ENCODE measurements at regions not wholly inside any gene's neighbourhood (a gene's known extent, or its start where the extent isn't known, plus 50 kb on each side); places are given as distances from the start of the nearest gene placed in this dataset.
"Not testable (repeated sequence)": the region's sequence is repeated elsewhere in the genome, so short reads cannot be mapped to it uniquely, and the experiment has no call there.

DNA sequence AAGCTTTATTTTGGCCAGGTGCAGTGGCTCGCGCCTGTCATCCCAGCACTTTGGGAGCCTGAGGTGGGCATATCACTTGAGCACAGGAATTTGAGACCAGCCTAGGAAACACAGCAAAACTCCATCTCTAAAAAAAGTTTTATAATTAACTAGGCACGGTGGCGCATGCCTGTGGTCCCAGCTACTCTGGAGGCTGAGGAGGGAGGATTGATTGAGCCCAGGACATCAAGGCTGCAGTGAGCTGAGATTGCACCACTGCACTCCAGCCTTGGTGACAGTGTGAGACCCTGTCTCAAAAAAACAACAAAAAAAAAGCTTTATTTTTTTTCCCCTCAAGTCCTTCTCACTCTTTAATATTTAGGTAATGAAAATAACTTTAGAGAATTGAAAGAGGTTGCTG lies 100.8 kb upstream of the CMC1 start:
- POLR2A ChIA-PET, result no interaction called here
- no peak overlapping the region for H3K4me3 Mint-ChIP-seq
- no peaks in the 10 kb centered on the region for H3K36me3 Mint-ChIP-seq (ENCODE audit: low read depth)

DNA sequence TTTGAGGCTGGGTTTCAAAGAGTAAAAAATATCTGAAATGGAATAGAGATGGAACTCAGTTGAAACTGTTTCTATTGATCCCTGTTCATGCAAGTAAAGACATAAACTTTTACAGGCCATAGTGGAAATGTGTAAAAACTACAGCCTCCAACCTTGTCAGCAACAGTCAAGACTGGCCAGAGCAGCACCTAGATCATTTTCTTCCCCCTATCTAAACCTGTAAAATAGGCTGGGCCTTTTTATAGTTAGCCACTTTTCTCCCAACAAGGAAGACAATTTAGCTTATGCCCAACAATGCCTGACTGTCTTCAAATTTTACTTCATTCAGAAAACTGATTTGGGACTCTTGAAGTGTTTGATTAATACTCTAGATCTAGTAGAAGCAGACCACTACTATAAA lies 91.5 kb upstream of the CMC1 start:
- ChIA-PET CTCF (no interaction called here), POLR2A (no interaction called here)
- H3K27me3 Mint-ChIP-seq, result no peaks in the 10 kb centered on the region
- DNase-seq, result no peak
- H3K4me3 Mint-ChIP-seq, result no peak overlapping the region
- H3K27ac Mint-ChIP-seq, result no peak overlapping the region
- no peaks in the 10 kb centered on the region for H3K9me3 Mint-ChIP-seq
- H3K4me1 Mint-ChIP-seq, result peaks cover 2% of the 10 kb centered on the region
- H3K36me3 Mint-ChIP-seq (ENCODE audit: low read depth), result no peaks in the 10 kb centered on the region

More for the DNA sequence above, 100.8 kb upstream of the CMC1 start:
- CTCF ChIA-PET, result no interaction called here
- Mint-ChIP-seq H3K4me1 (no peaks in the 10 kb centered on the region), H3K9me3 (no peaks in the 10 kb centered on the region), H3K27me3 (no peaks in the 10 kb centered on the region), H3K27ac (no peak overlapping the region)
- DNase-seq, result no peak

DNA sequence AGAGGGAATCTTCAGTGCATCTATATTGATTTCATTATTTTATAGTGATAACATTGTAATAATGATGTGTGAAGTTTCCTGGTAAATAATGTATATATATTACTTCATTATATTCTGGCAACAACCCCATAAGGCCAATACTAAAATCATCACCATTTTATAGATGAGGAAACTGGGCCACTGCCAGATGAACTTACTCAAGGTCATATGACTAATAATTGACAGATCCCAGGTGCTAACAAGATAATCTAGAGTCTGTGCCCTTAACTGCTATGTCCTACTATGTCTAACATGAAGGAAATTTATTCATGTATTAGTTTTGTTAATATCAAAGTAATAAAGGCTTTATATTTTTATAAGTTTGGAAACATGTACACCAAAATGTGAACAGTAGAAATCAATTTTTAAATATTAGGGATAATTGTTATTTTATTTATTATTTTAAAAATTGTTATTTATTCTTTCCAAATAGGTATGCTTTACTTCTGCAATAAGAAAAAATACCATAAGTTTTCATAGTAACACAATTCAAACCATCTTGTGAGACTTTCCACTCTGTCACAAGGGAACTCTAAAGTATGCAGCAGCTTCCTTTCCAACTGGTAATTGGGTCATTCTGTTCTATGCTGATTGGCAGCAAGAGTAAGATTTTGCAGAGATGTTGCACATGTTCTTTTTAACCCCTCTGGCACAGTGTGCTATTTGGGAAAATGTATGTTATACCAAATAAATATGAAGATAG lies 90.8 kb upstream of the CMC1 start:
- no peak overlapping the region for H3K27ac Mint-ChIP-seq
- ChIA-PET CTCF (no interaction called here), POLR2A (no interaction called here)
- no peak for DNase-seq
- no peaks in the 10 kb centered on the region for H3K27me3 Mint-ChIP-seq
- no peak overlapping the region for H3K4me3 Mint-ChIP-seq
- H3K9me3 Mint-ChIP-seq, result no peaks in the 10 kb centered on the region
- peaks cover 2% of the 10 kb centered on the region for H3K4me1 Mint-ChIP-seq
- no peaks in the 10 kb centered on the region for H3K36me3 Mint-ChIP-seq (ENCODE audit: low read depth)

DNA sequence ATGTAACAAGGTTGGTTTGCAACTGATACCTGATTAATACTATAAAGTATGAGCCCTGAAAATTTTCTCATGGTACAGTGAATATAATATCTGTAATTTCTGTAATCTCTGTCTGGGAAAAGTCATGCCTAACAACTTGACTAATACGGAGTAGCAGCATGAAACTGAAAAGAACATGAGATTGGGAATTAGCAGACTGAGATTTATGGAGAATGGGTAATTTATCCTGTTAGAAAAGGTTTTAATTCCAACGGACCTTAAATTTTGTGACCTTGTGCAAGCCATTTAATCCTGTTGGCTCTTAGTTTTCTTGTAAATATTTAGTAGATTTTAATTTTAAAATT lies 90.2 kb upstream of the CMC1 start:
- Mint-ChIP-seq H3K4me1 (peaks cover 2% of the 10 kb centered on the region), H3K36me3 (ENCODE audit: low read depth) (no peaks in the 10 kb centered on the region), H3K27ac (no peak overlapping the region), H3K27me3 (no peaks in the 10 kb centered on the region), H3K9me3 (no peaks in the 10 kb centered on the region), H3K4me3 (no peak overlapping the region)
- ChIA-PET CTCF (no interaction called here), POLR2A (no interaction called here)
- DNase-seq, result no peak

DNA sequence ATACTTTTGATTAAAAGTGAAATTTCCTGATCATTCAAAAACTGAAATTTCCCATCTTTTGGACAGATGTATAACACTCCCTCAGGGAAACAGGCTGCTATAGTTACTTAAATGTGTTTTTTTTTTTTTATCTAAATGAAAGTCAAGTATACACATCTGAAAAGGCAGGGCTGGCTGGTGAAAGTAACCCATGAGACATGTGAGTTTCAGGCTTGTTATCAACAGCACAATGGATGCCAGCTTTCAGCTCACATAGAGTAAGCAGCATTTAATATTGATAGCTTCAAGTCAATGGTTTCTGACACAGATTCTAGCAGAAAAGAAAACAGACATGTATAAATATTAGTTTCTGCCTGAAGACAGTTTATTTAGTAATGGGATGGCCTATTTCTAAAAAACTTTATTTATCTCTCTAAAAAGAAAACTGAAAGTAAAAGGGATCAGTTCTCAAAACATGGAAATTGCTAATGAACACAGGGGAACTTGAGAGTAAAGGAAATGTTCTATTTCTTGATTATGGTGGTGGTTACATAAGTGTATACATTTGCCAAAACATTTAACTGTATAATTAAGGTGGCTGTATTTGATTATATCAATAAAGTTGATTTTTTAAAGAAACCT lies 89.7 kb upstream of the CMC1 start:
- Mint-ChIP-seq H3K4me1 (peaks cover 2% of the 10 kb centered on the region), H3K27me3 (no peaks in the 10 kb centered on the region), H3K36me3 (ENCODE audit: low read depth) (no peaks in the 10 kb centered on the region), H3K4me3 (no peak overlapping the region), H3K9me3 (no peaks in the 10 kb centered on the region), H3K27ac (no peak overlapping the region)
- no peak for DNase-seq
- POLR2A ChIA-PET, result no interaction called here
- CTCF ChIA-PET, result interaction anchor here (0.7 kb wide), 1 partner anchor 394 kb away, joined by 3 read pairs; no protein-coding TSS in a partner anchor

DNA sequence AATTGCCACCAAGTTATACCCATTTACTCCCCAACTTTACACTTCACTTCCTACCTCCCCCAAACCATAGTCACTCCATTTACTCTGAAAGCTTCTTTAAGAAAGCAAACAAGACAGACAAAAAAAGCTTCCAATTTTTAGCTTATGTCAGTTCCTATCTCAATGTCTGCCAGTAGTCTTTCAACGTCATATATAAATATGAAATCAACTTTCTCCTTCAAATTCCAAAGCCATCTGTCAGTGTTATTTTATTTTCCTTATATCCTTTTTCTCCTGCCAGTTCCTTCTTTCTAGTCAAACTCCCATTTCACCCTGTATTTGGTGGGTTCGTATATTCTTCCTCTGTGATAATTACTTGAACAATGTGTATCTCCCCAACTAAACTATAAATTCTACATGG lies 85.8 kb upstream of the CMC1 start:
- H3K4me1 Mint-ChIP-seq, result peaks cover 2% of the 10 kb centered on the region
- ChIA-PET POLR2A (no interaction called here), CTCF (no interaction called here)
- H3K9me3 Mint-ChIP-seq, result peaks cover 6% of the 10 kb centered on the region
- no peaks in the 10 kb centered on the region for H3K36me3 Mint-ChIP-seq (ENCODE audit: low read depth)
- no peak overlapping the region for H3K4me3 Mint-ChIP-seq
- H3K27me3 Mint-ChIP-seq, result no peaks in the 10 kb centered on the region
- DNase-seq, result no peak
- no peak overlapping the region for H3K27ac Mint-ChIP-seq

DNA sequence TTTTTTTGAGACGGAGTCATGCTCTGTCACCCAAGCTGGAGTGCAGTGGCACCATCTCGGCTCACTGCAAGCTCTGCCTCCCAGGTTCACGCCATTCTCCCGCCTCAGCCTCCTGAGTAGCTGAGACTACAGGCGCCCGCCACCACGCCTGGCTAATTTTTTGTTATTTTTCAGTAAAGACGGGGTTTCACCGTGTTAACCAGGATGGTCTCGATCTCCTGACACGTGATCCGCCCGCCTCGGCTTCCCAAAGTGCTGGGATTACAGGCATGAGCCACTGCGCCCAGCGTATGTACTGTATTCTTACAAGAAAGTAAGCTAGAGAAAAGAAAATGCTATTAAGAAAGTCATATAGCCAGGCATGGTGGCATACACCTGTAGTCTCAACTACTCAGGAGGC lies 84.8 kb upstream of the CMC1 start:
- H3K4me1 Mint-ChIP-seq; H3K27ac Mint-ChIP-seq; CTCF ChIA-PET; H3K36me3 Mint-ChIP-seq (ENCODE audit: low read depth); H3K9me3 Mint-ChIP-seq; H3K4me3 Mint-ChIP-seq; H3K27me3 Mint-ChIP-seq; DNase-seq: not testable (repeated sequence)
- POLR2A ChIA-PET, result interaction anchor here (0.9 kb wide), 1 partner anchor 15 kb away, joined by 3 read pairs; no protein-coding TSS in a partner anchor

DNA sequence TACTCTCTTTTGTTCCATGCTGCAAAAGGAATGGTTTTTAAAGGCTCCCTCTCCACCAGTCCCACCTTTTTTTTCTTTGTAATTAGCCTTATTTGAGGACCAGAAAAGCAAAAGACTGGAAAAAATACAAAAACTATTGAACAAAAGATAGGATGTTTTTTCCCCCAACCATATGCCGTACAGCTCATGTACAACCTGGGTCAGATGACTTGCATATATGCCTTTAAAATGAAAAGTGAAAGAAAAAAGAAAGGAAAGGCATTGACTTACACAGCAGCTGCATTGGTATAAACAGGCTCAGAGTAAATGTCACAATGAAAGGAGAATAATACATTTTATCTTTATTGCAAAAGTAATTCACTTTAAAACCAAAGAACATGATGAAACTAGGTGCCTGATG lies 69.5 kb upstream of the CMC1 start:
- CTCF ChIA-PET, result interaction anchor here (1.7 kb wide), 1 partner anchor 450 kb away, joined by 8 read pairs; the partner anchor contains the start of gene EOMES
- Mint-ChIP-seq H3K9me3 (peaks cover 7% of the 10 kb centered on the region), H3K27ac (peak overlapping the region; percentile 61), H3K4me1 (peaks cover 12% of the 10 kb centered on the region), H3K27me3 (no peaks in the 10 kb centered on the region), H3K4me3 (no peak overlapping the region), H3K36me3 (ENCODE audit: low read depth) (peaks cover 16% of the 10 kb centered on the region)
- POLR2A ChIA-PET, result interaction anchor here (0.7 kb wide), 2 partner anchors 15 to 745 kb away, joined by 3 read pairs; no protein-coding TSS in a partner anchor
- DNase-seq, result no peak

DNA sequence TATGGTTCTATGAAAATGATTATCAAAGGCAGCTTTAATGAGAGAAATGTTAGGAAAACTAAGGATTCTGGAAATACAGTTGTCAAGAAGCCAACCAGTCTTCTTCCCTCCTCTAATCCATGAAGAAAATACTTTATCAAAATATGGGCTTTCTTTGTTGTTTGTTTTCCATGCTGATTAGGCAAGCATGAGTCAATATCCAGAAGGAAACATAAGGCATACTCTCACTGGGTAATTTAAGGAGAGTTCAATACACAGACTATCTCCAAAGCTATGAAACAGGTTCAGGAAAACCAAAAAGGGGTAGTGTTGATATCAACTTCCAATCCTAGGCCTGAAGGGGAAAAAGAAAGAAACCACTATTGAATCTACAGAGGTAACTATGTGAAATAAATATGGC lies 68.7 kb upstream of the CMC1 start:
- Mint-ChIP-seq H3K9me3 (peaks cover 7% of the 10 kb centered on the region), H3K4me3 (no peak overlapping the region), H3K27me3 (no peaks in the 10 kb centered on the region), H3K36me3 (ENCODE audit: low read depth) (peaks cover 16% of the 10 kb centered on the region), H3K4me1 (peaks cover 12% of the 10 kb centered on the region), H3K27ac (no peak overlapping the region)
- CTCF ChIA-PET, result interaction anchor here (1.7 kb wide), 1 partner anchor 451 kb away, joined by 8 read pairs; the partner anchor contains the start of gene EOMES
- POLR2A ChIA-PET, result no interaction called here
- DNase-seq, result no peak

DNA sequence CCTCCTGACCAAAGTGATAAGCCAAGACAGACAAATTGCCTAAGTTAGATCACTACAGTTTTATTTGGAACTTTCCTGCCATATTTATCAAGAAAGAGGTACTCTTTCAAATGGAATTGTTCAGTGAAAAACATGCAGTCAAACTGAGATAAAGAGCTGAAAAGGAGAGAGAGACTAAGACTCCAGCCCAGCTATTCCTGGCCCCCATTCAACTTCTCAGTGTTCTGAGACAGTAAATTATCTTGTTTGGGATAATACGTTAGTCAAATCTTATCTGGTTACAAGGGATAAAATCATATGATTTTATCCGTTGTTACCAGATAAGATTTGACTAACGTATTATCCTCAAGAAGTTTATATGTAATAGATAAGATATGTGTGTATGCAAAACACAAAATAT lies 67.6 kb upstream of the CMC1 start:
- peaks cover 12% of the 10 kb centered on the region for H3K4me1 Mint-ChIP-seq
- ChIA-PET POLR2A (no interaction called here), CTCF (no interaction called here)
- no peak for DNase-seq
- H3K27me3 Mint-ChIP-seq, result no peaks in the 10 kb centered on the region
- peaks cover 16% of the 10 kb centered on the region for H3K36me3 Mint-ChIP-seq (ENCODE audit: low read depth)
- no peak overlapping the region for H3K27ac Mint-ChIP-seq
- H3K4me3 Mint-ChIP-seq, result no peak overlapping the region
- peaks cover 7% of the 10 kb centered on the region for H3K9me3 Mint-ChIP-seq

DNA sequence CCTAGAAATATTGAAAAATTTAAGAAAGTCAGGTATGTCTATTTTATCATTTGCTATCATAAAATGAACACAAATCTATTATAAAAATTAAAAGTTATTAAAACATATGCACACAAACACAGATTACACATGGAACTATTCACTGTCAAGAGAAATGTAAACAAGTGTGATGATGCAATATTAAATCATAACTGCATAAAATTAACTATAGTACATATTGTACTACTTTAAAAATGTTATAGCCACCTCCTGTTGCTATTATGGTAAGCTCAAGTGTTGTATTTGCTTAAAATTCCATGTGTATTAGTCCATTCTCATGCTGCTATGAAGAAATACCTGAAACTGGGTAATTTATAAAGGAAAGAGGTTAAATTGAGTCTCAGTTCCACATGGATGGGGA lies 54.7 kb upstream of the CMC1 start:
- ChIA-PET POLR2A (no interaction called here), CTCF (no interaction called here)
- Mint-ChIP-seq H3K9me3 (peaks cover 3% of the 10 kb centered on the region), H3K36me3 (ENCODE audit: low read depth) (peaks cover 2% of the 10 kb centered on the region), H3K4me1 (no peaks in the 10 kb centered on the region), H3K27ac (no peak overlapping the region), H3K27me3 (no peaks in the 10 kb centered on the region), H3K4me3 (no peak overlapping the region)
- DNase-seq, result no peak

DNA sequence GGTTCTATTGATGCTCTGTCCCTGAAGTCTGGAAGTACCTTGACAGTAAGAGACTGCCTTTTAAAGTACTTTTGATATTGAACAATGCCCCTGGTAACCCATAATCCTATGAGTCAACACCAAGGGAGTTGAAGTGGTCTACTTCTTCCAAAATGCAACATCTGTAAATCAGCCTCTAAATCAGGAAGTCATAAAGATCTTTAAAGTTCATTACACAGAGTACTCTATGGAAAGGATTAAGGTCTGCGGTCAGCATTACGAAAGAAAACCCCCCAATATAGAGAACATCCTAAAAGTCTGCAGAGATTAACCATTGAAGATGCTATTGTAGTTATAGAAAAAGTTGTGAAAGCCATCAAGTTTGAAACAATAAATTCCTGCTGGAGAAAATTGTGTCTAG lies 52.7 kb upstream of the CMC1 start:
- H3K4me3 Mint-ChIP-seq, result no peak overlapping the region
- H3K36me3 Mint-ChIP-seq (ENCODE audit: low read depth), result no peaks in the 10 kb centered on the region
- no peak overlapping the region for H3K27ac Mint-ChIP-seq
- DNase-seq, result no peak
- POLR2A ChIA-PET, result no interaction called here
- H3K27me3 Mint-ChIP-seq, result no peaks in the 10 kb centered on the region
- H3K4me1 Mint-ChIP-seq, result no peaks in the 10 kb centered on the region
- no peaks in the 10 kb centered on the region for H3K9me3 Mint-ChIP-seq
- CTCF ChIA-PET, result no interaction called here

DNA sequence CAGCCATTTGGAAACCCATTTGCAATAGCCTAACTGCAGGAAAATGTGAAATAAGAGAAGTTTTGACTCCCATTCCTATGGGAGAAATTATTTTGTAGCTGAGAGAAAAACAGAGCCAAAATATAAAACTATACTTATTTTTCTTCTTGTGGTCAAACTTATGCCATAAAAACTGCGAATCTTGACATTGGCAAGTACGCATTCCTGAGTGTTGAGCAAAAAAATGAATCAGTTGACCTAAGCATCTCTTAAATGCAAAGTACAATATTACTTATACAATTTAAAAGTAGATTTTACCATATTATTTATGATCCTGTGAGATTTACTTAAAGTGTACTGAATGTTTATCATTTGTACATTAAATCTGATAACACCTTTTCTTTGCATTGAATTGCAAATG lies 50.1 kb upstream of the CMC1 start:
- POLR2A ChIA-PET, result no interaction called here
- Mint-ChIP-seq H3K9me3 (no peaks in the 10 kb centered on the region), H3K27me3 (no peaks in the 10 kb centered on the region), H3K4me3 (no peak overlapping the region), H3K36me3 (ENCODE audit: low read depth) (no peaks in the 10 kb centered on the region), H3K4me1 (no peaks in the 10 kb centered on the region), H3K27ac (no peak overlapping the region)
- CTCF ChIA-PET, result no interaction called here
- DNase-seq, result no peak
